AG04449 (cell line): ENCODE measurements at regions not wholly inside any gene's neighbourhood (a gene's known extent, or its start where the extent isn't known, plus 50 kb on each side); places are given as distances from the start of the nearest gene placed in this dataset.

Source experiments
- CTCF ChIA-PET: fragments of 350-600 bp; formaldehyde crosslinking; extraction: SDS; loops from one replicate; lab custom pipeline; 2021; ENCODE audit warnings: antibody characterized with exemption; lab: Yijun Ruan, JAX
- POLR2A ChIA-PET: fragments of 400-600, 350-600 bp; formaldehyde crosslinking; extraction: SDS; loops from one replicate; lab custom pipeline; 2020; ENCODE audit warnings: antibody characterized with exemption, inconsistent platforms; lab: Yijun Ruan, JAX
- DNase-seq: peaks from one replicate; pipeline ENCODE4 v3.0.0-alpha.2; 2010; ENCODE audit warnings: low read depth, low spot score
- H3K4me3 ChIP-seq: 2 replicates; pipeline ENCODE4 v1.5.1; 2011; ENCODE audit warnings: low read depth, mild to moderate bottlenecking, control low read depth, low read length
- CTCF ChIP-seq: IDR thresholded peaks from one replicate; pipeline ENCODE4 v1.5.1; 2011; ENCODE audit warnings: mild to moderate bottlenecking, moderate library complexity, low read length, control low read depth, inconsistent platforms; ENCODE audit not compliant: insufficient read depth; ENCODE audit errors: missing control alignments

- POLR2A ChIA-PET: no interaction called here
- H3K4me3 ChIP-seq: no peak overlapping the region
- TF ChIP-seq CTCF: no peak
- CTCF ChIA-PET: interaction anchor here (1.3 to 2.3 kb wide), 2 partner anchors 25 to 34 kb away, joined by 3 to 8 read pairs; no protein-coding TSS in a partner anchor
- no peak for DNase-seq
Observed at GRCh38 chr2:161029321-161029720, 130.9 kb upstream of the TANK start.

- no peak for TF ChIP-seq CTCF
- ChIA-PET CTCF (interaction anchor here (1.1 to 2.3 kb wide), 4 partner anchors 26 to 920 kb away, joined by 3 to 8 read pairs (median 4); no protein-coding TSS in a partner anchor), POLR2A (interaction anchor here (0.8 kb wide), 1 partner anchor 11 kb away, joined by 4 read pairs; no protein-coding TSS in a partner anchor)
- H3K4me3 ChIP-seq: no peak overlapping the region
- DNase-seq: peak; percentile 99
Observed at GRCh38 chr2:161030260-161031063, 129.8 kb upstream of the TANK start.

- POLR2A ChIA-PET: no interaction called here
- no peak overlapping the region for H3K4me3 ChIP-seq
- no peak for TF ChIP-seq CTCF
- DNase-seq: no peak
- CTCF ChIA-PET: interaction anchor here (1.1 to 2.8 kb wide), 2 partner anchors 27 to 32 kb away, joined by 4 to 9 read pairs; no protein-coding TSS in a partner anchor
Observed at GRCh38 chr2:161031511-161031910, 128.7 kb upstream of the TANK start.

GRCh38 chr2:161032635-161033034 is 127.6 kb upstream of the TANK start:
- ChIA-PET POLR2A (no interaction called here), CTCF (interaction anchor here (2.8 kb wide), 1 partner anchor 31 kb away, joined by 9 read pairs; no protein-coding TSS in a partner anchor)
- no peak overlapping the region for H3K4me3 ChIP-seq
- no peak for DNase-seq
- TF ChIP-seq CTCF: no peak

GRCh38 chr2:161033059-161033660 is 127.1 kb upstream of the TANK start:
- CTCF ChIA-PET: interaction anchor here (2.8 kb wide), 1 partner anchor 30 kb away, joined by 9 read pairs; no protein-coding TSS in a partner anchor
- POLR2A ChIA-PET: no interaction called here
- TF ChIP-seq CTCF: no peak
- DNase-seq: no peak
- H3K4me3 ChIP-seq: no peak overlapping the region

- CTCF ChIA-PET: interaction anchor here (1.0 kb wide), 2 partner anchors 10 to 27 kb away, joined by 4 to 10 read pairs; no protein-coding TSS in a partner anchor
- POLR2A ChIA-PET: no interaction called here
- no peak for TF ChIP-seq CTCF
- DNase-seq: no peak
- H3K4me3 ChIP-seq: no peak overlapping the region
Observed at GRCh38 chr2:161036926-161037325, 123.3 kb upstream of the TANK start.
